GM21515 (cell line): ENCODE measurements at regions not wholly inside any gene's neighbourhood (a gene's known extent, or its start where the extent isn't known, plus 50 kb on each side); places are given as distances from the start of the nearest gene placed in this dataset.

Experiments
- ATAC-seq: cut with Tn5 transposase; IDR thresholded peaks from one replicate; pipeline ENCODE4 v1.9.1; 2021; ENCODE audit not compliant: unreplicated experiment

DNA sequence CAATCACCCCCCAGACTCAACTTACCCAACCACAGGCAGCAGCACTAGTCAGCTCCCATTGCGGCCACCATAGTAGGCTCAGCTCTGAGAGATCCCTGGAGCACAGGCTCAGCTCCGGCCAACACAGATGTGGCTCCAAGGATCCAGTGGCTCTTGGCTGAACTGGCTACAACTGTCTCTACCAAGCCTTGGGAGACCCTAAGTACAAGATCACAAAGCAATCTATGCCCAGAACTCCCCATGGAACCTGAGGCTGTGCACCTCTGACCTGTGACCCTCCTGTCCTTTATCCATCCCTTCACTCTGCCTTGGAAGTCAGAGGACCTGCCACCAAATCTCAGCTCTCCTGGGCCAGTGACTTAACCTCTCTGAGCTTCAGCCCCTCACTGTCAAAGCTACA is 61.8 kb upstream of the GJB5 start:
- ATAC-seq = no peak

DNA sequence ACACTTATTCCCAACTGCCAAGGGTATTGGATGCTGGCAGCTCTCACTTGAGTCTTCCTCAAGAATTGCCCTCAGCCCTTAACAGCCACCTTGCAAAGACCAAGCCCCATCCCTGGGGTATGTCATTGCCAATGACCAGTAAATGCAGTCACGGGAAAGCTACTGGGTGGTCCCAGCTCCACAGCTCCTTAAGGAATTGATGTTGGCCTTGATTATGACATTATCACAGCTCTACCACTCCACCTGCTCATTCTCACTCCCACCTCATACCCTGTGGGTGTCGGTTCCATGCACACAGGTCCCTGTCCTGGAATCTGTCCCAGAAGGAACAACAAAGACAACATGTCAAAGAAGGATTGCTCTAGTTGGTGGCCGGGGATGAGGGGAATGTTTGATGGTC is 60.5 kb upstream of the GJB5 start:
- no peak for ATAC-seq

DNA sequence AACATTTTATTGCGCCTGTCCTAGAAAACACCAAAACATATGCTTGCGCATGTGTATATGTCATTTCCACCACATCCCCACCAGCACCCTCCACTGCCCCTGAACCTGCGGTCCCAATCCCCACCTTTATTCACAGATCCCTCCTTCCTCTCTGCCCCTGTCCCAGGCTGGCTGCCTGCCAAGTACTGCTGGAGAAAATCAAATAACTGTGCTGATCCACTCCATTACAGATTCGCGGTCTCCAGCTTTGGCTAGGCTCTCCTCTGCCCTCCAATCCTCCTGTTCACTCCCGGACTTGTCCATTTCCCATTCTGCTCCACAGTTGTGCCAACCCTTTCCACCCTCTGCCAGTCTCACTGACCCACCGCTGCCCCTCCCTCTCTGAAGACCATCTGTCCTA is 59.3 kb upstream of the GJB5 start:
- no peak for ATAC-seq

DNA sequence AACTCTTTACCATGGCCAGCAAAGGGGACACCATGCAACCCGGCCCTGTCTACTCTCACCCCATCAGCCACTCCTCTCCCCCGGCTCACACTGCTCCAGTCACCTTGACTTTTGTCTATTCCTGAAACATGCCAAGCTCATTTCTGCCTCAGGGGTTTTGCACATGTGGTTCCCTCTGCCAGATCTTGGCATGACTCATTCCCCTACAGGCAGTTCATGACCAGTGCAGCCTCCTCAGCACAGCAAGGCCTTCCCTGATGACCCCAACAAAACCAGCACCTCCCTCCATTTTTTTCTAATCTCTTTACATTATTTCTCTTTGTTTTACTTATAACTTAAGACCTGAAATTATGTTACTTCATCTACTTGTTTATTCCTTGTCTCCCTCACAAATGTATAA is 58.6 kb upstream of the GJB5 start:
- no peak for ATAC-seq

DNA sequence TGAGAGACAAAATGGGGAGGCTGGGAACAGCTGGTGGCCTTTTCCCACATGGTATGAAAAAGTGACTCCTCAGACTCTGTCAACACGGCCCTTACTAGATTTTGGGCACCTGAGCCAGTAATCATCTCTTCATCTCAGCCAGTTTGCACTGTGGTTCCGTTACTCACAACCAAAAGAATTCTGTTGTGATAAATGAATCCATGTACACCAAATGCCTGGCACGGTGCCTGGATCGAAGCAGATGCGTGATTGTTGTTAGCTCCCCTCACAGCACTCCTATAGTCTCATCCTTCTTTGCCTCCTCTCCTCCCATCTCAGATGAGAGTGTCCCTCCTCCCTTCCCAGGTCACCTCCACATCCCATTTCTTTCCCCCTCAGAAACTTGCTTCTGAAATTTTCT is 57.9 kb upstream of the GJB5 start:
- ATAC-seq = no peak

DNA sequence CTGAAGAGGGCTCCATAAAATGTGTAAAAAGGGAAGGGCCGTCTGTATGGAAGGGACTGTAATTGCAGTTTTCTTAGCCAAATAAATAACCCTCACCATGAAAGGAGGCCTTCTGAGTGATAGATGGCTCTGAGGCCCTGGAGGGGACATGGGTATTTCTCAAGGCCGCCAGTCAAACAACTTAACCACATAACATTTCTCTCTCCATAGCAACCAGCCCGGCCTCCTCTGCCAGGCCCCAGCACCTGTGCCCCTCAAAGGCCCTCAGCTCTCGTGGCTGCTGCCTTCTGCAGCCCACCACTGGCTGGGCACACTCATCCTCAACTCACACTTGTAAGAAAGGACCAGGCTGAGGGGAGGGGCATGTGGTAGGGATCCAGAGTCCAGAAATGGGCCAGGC is 57.0 kb upstream of the GJB5 start:
- no peak for ATAC-seq

DNA sequence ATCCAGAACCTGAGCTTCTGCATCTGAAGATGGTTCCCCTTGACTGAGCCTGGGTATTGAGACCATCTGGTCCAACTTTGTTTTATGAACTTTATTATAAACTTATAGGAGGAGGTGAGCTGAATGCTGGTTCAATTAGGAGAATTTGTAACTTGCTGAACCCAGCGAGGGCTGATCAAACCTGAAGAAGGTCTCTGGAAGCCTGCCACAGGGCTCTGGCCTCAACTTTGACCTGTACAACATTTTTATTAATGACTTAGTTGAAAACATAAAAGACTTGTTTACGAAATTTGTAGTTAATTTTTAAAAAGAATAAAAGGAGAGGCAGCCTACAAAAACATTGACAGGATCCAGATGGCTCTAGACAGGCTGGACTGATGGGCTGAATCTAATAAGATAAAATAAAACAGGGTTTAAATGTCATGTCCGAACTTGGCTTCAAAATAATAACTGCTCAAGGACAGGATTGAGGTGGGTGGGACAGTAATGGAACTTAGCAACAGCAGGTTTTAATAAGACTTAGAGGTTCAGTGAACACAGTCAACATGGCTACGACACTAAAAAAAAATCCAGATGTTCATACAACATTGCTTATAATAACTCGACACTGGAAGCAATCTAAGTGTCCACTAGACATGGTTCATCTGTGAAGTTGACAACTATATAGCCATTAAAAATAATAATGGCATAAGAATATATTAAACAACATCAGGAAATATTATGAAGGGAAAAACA is 53.4 kb upstream of the GJB5 start:
- no peak for ATAC-seq
